Kidney glomerular epithelial cell (primary cell): ENCODE measurements at regions not wholly inside any gene's neighbourhood (a gene's known extent, or its start where the extent isn't known, plus 50 kb on each side); places are given as distances from the start of the nearest gene placed in this dataset.
"Not testable (repeated sequence)": the region's sequence is repeated elsewhere in the genome, so short reads cannot be mapped to it uniquely, and the experiment has no call there.

Experiments used
- DNase-seq: peaks from one replicate; lab custom pipeline; 2025; lab: John Stamatoyannopoulos, UW

DNA sequence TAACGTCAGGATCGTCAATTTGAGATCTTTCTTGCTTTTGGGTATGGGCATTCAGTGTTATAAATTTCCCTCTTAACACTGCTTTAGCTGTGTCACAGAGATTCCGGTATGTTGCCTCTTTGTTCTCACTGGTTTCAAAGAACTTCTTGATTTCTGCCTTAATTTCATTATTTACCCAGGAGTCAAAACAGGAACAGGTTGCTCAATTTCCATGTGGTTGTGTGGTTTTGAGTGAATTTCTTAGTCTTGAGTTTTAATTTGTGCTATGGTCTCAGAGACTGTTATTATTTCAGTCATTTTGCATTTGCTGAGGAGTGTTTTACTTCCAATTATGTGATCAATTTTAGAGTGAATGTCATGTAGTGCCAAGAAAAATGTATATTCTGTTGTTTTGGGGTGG lies 153.1 kb downstream of the PCDH17 start:
- DNase-seq = no peak

DNA sequence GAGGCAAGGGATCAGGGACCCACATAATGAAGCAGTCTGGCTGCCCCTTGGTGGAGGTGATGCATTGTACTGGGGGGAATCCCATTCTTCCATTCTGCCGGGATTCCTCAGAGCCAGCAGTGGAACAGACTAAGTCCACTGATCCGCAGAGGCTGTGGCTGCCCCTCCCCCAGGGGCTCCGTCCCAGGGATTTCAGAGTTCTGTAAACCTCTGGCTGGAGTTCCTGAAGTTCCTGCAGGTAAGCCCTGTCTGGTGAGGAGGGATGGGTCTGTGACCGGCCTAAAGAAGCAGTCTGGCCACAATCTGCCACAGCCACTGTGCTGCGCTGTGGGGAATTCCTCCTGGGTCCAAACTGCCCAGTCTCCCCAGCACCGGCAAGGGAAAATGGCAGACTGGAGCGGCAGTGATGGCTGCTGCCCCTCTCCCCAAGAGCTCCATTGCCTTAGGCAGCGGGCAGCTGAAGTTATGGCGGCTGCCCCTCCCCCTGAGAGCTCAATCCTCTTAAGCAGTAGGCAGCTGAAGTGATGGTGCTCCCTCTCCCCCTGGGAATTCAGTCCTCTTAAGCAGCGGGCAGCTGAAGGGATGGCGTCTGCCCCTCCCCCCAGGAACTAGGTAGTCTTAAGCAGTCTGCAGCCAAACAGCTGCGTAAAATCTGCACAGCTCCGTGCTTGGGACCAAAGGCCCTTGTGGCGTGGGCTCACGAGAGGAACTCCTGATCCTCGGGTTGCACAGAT lies 155.7 kb downstream of the PCDH17 start:
- no peak for DNase-seq

DNA sequence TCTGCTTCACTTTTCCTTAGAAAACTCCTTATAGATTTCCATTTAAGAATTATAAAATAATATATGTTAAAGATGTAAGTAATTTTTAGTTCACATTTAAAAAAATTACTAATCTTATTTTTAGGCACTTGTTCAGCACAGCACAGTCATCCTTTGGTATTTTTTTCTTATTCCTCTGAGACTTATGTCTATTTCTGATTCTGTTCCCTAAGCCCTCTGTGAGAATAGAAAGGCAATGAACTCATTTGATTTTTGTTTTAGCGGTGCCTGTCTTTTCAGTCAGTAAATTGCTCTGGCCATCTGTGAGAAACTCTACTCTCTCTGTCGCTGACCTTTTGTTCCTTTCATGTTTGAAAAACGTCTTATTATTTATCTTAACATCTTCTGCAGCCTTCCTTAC lies 168.1 kb downstream of the PCDH17 start:
- no peak for DNase-seq

DNA sequence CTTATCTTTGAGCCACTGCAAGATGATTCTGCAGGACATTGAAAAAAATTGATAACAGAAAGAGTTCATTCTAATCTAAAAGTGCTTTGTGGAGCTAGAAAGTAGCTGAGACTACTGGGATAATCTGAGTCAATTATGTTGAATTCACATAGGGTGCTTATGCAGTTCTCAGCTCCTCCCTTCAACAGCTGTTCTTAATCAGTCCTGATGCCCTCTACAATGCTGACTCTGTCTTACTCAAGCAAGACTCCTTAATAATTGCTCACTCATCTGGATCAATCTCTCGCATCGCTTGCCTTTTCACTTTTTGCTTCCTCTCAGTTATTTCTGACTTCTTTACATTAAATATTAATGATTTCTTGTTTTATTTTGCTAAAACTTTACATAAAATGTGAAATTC lies 182.1 kb downstream of the PCDH17 start:
- no peak for DNase-seq

DNA sequence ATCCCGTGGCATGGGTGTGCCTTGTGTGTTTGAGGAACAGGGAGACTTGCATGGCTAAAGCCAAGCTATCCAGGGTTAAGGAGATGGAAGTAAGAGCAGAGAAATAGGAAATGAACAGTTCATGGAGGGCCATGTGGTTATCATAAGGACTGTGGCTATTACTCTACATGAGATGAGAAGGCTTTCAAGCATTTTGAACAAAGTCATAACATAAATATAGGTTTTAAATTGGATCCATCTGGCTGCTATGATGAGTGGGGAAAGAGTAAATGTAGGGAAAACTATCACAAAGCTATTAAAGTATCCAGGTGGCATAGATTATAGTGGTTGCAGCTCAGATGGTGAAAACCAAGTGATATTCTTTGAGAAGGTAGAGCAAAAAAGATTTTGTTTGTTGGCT lies 184.1 kb downstream of the PCDH17 start:
- no peak for DNase-seq

DNA sequence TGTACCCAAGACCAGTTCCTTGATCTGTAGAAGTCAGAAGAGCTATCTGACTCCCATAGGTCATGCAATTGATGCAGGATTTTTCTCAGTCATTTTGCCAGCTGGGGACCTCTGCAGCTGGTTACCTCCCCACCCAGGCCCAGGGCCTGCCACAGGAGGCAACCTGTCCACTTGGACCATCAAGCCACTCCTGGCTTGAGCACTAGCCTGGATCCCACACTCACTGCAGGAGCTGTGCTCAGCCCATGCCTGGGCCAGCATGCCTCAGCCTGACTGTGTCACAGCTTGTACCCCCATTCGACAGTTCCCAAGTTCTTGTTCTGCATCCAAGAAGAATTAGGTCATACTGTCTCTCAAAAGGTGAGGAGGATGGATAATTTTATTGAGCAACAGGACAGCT lies 189.4 kb downstream of the PCDH17 start:
- DNase-seq = no peak

DNA sequence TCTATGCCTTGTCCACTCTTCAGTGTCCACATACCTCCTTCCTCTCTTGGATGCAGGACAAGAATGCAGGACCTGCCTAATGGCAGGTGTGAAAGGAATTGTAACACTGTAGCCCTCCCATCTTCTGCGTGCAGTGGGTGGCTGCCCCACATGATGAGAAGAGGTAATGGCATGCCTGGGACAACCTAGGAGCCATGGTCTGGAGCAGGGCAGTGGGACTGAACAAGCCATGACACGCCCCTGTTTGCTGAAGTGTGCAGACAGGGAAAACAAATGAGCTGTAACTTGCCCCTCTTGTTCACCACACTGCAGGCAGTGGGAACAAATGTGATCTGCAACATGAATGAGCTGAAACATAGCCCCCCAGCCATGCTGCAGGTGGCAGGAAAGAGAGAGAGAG lies 192.2 kb downstream of the PCDH17 start:
- no peak for DNase-seq

DNA sequence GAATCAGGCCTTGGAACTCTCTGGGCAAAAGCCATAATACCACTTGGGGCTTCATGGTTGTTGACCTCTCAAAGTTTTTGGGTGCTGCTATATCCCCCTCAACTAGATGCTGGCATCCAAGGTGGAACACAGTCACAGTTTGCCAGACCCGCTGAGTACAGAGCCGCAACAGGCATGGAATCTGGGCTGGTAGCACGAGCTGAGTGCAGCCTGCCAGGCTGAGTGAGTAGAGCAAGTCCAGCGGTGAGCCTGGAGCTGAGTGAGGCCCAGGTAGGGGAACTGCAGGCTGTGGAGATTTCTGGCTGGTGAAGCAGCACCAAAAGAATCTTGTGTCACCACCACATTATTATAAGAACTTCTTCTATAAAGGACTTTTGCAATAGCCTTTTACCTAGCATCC lies 192.6 kb downstream of the PCDH17 start:
- no peak for DNase-seq

DNA sequence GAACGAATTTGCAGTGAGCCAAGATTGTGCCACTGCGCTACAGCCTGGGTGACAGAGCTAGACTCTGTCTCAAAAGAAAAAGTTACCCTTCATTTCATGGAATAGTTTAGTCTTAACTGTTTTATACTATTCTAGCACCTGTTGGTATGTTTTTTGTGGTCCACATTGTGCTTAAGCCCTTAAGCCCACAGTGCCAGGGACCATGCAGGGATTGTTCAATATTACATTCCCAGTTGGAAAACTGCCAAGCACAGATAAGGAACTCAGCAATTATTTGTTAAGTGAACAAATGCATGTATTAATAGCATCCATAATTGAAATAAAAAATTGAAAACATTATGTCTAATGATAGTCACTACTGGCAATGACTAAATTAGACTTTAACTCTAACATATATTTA lies 193.5 kb downstream of the PCDH17 start:
- DNase-seq = no peak

DNA sequence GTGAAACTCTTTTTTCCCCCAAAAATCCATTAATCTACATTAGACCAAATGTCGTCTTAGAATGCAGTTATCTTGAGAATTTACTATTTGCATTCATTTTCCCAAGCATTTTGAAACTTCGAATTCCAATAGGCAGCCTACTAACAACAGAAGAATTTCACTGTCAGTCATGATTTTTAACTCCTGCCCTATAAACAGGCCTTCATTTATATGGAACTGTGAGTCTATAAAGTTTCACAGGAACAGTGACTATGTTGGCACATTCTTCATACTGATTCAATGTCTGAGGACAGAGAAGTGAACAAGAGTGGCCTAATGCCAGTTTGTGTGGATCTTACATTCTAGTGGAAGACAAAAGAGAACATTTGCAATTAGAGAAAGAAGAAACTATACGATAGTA lies 198.0 kb downstream of the PCDH17 start:
- no peak for DNase-seq

DNA sequence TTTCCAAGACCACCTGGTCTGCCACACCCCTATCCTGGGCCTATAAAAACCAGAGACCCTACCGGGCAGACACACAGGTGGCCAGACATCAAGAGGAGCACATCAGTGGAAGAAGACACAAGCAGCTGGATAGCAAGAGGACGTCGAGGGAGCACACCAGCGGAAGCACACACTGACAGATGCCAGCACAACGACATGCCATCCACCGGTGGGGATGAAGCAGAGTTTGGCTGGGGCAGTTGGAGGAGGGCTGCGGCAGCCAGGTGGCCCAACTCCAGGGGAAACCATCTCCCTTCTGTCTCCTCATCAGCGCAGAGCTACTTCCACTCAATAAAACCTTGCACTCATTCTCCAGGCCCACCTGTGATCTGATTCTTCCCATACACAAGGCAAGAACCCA lies 200.6 kb downstream of the PCDH17 start:
- DNase-seq = no peak

DNA sequence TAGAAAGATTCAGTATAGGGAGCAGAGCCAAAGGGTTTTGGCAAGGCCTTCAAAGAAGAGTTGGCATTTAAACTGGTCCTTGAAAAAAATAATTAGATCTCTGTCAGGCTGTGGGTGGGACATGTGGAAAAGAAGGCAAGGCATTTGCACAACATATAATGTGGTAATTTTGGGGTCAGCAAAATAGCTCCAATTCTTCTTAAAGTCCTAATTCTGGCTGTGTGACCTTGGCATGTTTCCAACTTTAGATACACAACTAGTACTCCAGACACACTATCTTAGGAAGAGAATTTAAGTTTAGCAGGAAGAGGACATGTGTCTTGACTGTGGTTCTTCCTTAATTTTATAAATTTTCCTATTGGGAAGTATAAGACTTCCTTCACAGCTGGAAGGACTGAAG lies 206.3 kb downstream of the PCDH17 start:
- DNase-seq = no peak

DNA sequence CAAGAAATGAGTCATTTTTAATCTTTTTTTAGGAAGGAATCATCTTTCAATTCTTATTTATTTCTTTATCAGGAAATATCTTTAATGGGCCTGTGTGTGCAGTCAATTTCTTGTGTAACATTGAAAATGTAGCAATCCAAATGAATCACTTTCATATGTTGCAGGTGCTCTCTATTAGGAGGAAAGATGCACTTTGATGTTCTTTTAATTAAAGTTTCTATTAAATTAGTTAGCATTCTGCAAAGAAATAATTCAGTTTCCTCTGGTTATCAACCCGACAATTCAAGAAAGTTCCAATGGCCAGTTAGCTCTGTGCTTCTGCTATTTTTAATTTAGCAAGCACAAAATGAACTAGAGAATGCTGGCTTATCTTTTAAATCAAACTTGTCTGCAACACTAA lies 212.0 kb downstream of the PCDH17 start:
- no peak for DNase-seq

DNA sequence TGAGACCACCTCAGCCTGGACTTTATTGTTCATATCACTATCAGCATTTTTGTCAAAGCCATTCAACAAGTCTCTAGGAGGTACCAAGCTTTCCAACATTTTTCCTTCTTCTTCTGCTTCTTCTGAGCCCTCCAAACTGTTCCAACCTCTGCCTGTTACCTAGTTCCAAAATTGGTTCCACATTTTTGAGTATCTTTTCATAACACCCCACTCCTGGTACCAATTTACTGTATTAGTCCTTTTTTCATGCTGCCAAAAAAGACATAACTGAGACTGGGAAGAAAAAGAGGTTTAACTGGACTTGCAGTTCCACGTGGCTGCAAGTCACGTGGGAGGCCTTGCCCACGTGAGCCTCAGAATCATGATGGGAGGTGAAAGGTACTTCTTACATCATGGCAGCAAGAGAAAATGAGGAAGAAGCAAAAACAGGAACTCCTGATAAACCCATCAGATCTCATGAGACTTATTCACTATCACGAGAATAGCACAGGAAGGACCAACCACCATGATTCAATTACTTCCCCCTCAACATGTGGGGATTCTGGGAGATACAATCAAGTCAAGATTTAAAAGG lies 215.1 kb downstream of the PCDH17 start:
- DNase-seq = no peak

DNA sequence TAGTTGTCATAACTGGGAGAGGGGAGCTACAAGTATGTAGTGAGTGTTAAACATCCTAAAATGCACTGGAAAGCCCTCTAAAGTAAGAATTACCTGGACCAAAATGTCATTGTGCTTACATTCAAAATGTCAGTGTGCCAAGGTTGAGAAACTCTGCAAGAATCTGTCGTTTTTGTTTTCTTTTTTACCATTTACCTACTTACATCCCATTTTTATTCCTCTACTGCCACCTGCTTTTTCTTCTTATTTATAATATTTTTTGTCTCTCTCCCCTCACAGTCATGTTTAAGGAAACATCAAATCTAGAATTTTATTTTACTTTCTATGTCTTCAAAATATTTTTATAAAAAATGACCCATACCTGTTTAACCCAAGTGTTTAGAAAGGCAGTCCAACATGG lies 226.4 kb downstream of the PCDH17 start:
- DNase-seq = no peak

DNA sequence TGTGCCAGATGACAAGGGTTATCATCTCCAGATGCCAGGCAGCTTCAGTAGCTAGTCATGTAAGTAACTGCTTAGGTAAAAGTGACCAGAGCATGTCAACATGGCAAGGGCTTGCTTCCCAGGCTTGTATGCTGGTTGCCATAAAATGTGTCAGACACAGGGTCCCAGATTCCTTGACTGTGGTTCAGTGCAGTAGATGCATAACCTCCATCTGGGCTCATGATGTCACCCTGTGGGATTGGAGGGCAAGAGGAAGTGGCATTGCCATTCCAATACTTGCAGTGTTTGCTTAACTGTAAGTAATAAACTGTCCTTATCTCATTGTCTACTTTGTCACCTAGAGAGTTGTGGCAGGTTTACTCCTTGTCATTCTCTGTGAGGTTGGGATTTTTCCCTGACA lies 226.8 kb downstream of the PCDH17 start:
- no peak for DNase-seq

DNA sequence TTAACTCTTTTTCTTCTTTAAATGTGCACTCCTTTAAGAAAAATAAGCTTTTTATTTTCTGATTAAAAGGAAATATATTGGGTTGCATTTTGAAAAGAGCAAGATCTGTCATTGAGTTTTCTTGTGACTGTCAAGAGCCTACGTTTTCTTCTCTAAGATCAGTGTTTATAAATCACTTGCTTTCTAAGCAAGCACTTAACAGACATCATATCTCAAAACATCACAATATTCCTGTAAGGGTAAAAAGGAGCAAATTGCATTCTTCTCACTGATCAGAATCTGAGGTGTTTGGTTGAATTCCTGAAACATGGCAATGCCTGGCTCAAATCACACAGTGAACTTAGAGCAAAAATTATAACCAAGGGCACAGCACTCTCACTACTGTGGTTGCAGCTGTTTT lies 231.3 kb downstream of the PCDH17 start:
- DNase-seq = no peak

DNA sequence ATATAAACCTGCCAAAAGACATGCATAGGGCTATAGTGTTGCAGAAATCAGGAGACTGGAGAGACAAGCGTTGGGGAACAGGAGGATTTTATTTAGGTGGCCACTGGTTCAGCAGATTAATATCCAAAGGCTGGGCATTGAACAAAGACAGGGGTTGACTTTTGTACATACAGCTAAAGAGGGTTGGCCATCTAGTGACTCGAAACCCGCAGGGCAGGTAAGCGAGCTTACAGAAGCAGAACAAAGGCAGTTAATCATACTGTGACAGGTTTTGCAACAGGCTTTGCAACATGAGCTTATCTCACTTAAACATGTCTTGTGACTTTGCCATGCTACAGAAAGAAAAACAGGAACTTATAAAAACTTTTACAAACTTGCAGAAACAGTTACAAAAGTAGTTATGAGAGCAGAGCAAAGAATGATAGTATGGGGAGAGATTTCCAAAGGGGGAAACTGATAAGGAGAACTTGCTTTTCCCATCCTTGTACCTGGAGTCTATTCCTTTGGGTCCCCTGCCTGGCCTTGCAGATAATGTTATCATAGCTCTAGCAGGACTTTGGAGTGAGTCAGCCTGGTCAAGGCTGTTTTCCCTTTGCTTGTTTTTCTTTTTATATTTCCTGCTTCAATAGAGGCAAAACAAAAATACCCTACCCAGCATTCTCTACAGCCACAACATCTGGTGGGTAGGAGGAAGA lies 234.2 kb downstream of the PCDH17 start:
- no peak for DNase-seq

DNA sequence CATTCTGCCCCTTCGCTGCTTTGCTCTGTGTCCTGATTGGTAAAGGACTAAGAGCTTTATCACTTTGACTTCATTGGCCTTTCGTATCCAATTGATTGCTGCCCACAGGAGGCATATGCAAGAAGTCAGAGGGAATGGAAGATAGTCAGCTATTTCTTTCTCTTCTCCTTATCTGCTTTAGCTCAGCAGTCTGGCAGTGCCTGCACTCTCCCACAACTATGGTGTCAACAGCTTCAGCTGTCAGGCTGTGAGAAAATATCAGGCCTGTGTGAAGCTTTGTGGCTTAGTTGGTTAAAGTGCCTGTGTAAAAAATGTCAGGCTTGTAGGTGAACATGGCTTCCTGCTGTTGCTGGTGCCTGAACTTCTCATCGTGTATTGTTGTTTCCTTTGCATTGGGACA lies 243.0 kb downstream of the PCDH17 start:
- DNase-seq = no peak

DNA sequence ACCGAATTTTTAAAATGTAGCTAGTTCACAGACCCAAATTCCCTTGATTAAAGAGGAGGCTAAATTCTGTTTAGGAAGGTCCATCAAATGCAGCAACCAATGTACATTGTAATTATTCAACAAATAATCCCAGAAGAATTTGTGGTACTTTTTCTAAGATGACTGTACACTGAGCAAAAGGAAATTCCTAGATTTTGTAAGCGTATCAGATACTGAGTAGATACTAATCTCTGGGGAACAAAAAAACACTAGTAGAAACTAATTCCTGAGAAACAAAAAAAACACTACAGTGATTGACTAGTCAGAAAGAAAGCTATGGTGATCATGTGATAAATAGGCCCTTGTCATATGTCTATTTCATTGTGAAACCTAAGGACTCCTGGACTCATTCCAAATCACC lies 246.1 kb downstream of the PCDH17 start:
- no peak for DNase-seq

DNA sequence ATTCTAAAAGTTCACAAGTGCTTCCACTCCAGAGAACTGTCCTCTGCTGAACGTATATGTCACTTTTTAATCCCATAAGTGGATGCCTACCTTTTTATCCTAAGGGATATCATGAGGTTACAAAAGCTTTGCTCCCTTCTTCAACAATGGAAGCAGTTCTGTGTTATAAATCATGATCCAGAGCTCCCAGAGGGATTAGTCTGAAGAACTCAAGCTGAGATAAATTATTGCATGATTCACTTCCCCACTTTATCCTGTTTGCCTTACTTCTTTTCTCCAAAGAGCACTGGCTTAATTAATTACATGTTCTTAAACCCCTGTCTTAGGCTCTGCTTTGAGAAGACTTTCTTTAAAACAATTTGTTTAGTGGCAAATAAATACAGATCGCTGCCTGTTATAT lies 246.7 kb downstream of the PCDH17 start:
- DNase-seq = no peak

DNA sequence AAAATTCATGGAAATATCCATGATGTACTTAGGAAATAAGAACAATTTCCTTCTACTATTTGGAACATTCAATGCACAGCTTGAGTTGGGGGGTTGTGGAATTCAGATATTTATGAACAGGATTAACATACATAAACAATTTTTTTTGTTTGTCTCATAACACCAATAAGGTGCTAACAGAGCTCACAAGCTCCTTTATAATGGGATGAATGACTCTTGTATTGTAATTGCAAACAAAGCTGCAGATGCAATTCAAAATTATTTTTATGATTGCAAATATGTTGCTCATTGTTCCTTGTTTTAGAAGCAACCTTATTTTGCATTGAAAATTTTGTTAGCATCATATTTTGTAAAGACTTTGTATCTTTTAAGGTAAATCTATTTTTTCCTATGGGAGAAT lies 265.7 kb downstream of the PCDH17 start:
- no peak for DNase-seq

DNA sequence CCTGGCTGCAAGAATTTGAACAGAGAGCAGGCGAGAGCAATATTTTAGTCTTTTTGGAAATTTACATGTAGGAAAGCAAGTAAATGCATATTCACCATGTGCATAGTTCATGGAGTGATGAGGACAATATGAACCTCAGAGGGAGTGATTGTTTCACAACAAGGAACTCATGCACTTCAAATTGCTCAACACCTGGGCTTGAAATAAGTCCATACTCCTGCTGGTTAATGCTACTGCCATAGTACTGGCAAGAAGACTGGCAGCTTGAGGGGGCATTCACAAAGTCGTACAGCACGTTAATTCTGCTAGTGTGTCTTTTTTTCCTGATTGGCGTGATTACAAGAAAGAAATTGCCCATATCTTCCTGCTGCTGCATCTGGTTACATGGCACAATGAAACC lies 267.6 kb downstream of the PCDH17 start:
- DNase-seq = no peak

DNA sequence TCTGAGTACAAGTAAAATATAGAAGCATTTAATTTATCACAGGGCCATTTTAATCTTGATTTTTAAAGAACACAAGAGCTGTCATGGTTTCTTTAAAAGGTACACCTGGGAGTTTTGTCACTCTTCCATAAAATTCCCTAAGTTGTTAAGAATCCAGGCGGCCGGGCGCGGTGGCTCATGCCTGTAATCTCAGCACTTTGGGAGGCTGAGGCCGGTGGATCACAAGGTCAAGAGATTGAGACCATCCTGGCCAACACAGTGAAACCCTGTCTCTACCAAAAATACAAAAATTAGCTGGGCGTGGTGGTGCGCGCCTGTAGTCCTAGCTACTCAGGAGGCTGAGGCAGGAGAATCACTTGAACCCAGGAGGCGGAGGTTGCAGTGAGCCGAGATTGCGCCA lies 278.3 kb downstream of the PCDH17 start:
- not testable (repeated sequence) for DNase-seq
